Immature natural killer cell (primary cell): ENCODE measurements at regions not wholly inside any gene's neighbourhood (a gene's known extent, or its start where the extent isn't known, plus 50 kb on each side); places are given as distances from the start of the nearest gene placed in this dataset.

Experiments used
- DNase-seq, 3 donors: peaks; one replicate each; pipeline ENCODE4 v3.0.0; 2022; ENCODE audit warnings: mixed read lengths in 1 of 3
- H3K27ac Mint-ChIP-seq, 6 donors: one replicate each; pipeline ENCODE4 v1.8.0; 2020; ENCODE audit warnings: mixed read lengths in 6 of 6, mild to moderate bottlenecking in 5 of 6, inconsistent platforms in 4 of 6, moderate library complexity in 3 of 6
- H3K27me3 Mint-ChIP-seq, 3 donors: one replicate each; pipeline ENCODE4 v1.8.0; 2020 to 2021; ENCODE audit warnings: low read depth in 3 of 3, mild to moderate bottlenecking in 3 of 3, mixed read lengths in 3 of 3, moderate library complexity in 3 of 3, inconsistent platforms in 1 of 3
- H3K36me3 Mint-ChIP-seq, 3 donors: one replicate each; pipeline ENCODE4 v1.8.0; 2020; ENCODE audit warnings: mixed read lengths in 3 of 3, inconsistent platforms in 2 of 3, mild to moderate bottlenecking in 2 of 3
- H3K4me1 Mint-ChIP-seq, 2 donors: one replicate each; pipeline ENCODE4 v1.8.0; 2020; ENCODE audit warnings: inconsistent platforms in 2 of 2, mild to moderate bottlenecking in 2 of 2, mixed read lengths in 2 of 2, moderate library complexity in 1 of 2
- H3K4me3 Mint-ChIP-seq, 5 donors: one replicate each; pipeline ENCODE4 v1.8.0; 2020; ENCODE audit warnings: mild to moderate bottlenecking in 5 of 5, mixed read lengths in 5 of 5, inconsistent platforms in 3 of 5, moderate library complexity in 3 of 5
- H3K9me3 Mint-ChIP-seq, 6 donors: one replicate each; pipeline ENCODE4 v1.8.0; 2020; ENCODE audit warnings: mild to moderate bottlenecking in 6 of 6, mixed read lengths in 6 of 6, inconsistent platforms in 4 of 6, moderate library complexity in 3 of 6

DNA sequence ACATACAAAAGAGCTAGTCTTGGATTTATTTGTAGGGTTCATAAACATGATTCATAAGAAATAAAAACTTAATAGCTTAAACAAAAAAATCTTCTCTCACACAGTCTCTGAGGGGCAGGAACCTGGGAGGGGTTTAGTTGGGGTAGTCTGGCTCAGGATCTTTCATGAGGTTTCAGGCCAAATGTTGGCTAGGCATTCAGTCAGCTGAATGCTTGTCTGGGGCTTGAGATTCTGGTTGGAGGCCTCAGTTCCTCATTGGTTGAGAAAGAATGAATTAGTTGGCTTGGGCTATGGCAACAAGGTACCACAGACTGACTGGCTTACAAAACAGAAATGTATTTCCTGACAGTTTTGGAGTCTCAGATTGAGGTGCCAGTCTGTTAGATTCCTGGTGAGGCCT is 74.3 kb downstream of the ANKRD7 start:
- DNase-seq = no peak

DNA sequence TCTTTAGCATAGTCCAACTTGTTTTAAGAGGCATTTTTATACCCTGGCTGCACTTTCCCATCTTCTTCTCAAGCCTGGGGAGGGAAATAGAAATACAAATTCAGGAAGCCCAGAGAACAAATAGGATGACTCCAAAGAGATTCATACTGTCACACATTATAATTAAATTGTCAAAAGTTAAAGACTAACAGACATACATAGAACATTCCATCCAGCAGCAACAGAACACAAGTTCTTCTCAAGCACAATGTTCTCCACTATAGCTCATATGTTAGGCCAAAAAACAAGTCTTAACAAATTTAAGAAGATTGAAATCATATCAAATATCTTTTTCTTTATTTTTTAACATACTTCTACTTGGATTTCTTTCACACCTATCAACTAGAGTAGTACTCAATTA is 75.7 kb downstream of the ANKRD7 start:
- DNase-seq = no peak
- Mint-ChIP-seq H3K27ac (no peak overlapping the region), H3K4me1 (no peaks in the 10 kb centered on the region), H3K9me3 (peaks cover 0 to 24% (median 4%) of the 10 kb centered on the region in 6 donors), H3K27me3 (peaks cover 0 to 5% (median 0%) of the 10 kb centered on the region in 3 donors), H3K4me3 (no peak overlapping the region), H3K36me3 (no peaks in the 10 kb centered on the region)

More for the DNA sequence above, 74.3 kb downstream of the ANKRD7 start:
- no peaks in the 10 kb centered on the region for H3K4me1 Mint-ChIP-seq
- peaks cover 0 to 5% (median 0%) of the 10 kb centered on the region in 3 donors for H3K27me3 Mint-ChIP-seq
- H3K36me3 Mint-ChIP-seq = no peaks in the 10 kb centered on the region
- H3K4me3 Mint-ChIP-seq = no peak overlapping the region
- H3K27ac Mint-ChIP-seq = no peak overlapping the region
- peaks cover 0 to 19% (median 4%) of the 10 kb centered on the region in 6 donors for H3K9me3 Mint-ChIP-seq

DNA sequence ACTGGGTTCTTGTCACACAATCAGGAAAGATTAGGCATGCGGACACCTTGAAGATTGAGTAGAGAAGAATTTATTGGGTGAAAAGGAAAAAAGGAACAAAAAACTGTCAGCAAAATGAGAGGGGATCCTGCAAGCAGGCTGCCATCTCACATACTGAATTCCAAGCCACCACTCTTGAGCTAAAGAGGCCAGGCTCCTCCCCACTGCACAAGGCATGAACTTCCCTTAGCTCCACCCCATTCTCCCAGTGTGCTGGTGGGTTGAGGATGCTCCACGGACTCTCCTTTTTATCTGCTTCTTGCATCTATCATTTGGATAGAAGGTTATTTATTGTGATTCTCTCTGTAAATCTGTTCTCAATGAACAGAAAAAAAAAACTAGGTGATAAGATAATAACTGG is 79.6 kb downstream of the ANKRD7 start:
- Mint-ChIP-seq H3K4me3 (no peak overlapping the region), H3K9me3 (peaks cover 0 to 14% (median 4%) of the 10 kb centered on the region in 6 donors), H3K27ac (no peak overlapping the region), H3K36me3 (no peaks in the 10 kb centered on the region), H3K27me3 (peaks cover 0 to 3% (median 2%) of the 10 kb centered on the region in 3 donors), H3K4me1 (no peaks in the 10 kb centered on the region)
- no peak for DNase-seq

DNA sequence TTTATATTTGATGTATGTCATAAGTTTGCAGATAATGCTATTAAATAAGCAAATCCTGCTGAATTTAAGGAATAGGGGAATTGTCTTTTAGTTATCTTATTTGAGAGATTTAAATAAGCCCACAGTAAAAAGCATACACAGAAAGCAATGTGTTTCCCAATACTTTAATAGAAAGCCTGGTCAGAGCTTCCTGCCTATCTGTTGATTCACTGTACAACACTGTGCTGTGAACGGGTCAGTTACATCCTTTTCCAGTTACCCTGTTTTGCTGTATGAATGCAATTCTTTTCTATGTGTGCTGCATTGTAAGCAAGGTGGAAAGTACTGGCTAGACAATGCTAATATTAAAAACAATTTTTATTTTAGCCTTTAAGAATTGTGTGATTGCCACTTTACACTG is 81.2 kb downstream of the ANKRD7 start:
- H3K9me3 Mint-ChIP-seq = peaks cover 5 to 18% (median 8%) of the 10 kb centered on the region in 6 donors
- H3K4me1 Mint-ChIP-seq = no peaks in the 10 kb centered on the region
- H3K27ac Mint-ChIP-seq = no peak overlapping the region
- no peak for DNase-seq
- H3K27me3 Mint-ChIP-seq = peaks cover 0 to 7% (median 3%) of the 10 kb centered on the region in 3 donors
- no peaks in the 10 kb centered on the region for H3K36me3 Mint-ChIP-seq
- H3K4me3 Mint-ChIP-seq = no peak overlapping the region

DNA sequence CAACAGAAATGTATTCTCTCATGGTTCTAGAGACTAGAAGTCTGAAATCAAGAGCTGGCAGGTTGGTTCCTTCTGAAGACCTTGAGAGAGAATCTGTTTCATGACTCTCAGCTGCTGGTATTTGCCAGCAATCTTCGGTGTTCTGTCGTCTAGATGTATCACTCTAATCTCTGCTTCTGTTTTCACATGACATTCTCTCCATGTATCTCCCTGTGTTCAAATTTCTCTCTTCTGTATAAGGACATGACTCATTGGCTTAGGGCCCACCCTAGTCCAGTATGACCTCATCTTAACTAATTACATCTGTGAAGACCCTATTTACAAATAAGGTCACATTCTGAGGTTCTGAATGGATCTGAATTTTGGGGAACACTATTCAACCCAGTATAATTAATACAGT is 82.3 kb downstream of the ANKRD7 start:
- Mint-ChIP-seq H3K36me3 (no peaks in the 10 kb centered on the region), H3K9me3 (peaks cover 5 to 24% (median 8%) of the 10 kb centered on the region in 6 donors), H3K4me1 (no peaks in the 10 kb centered on the region), H3K27ac (no peak overlapping the region), H3K4me3 (no peak overlapping the region), H3K27me3 (peaks cover 0 to 7% (median 3%) of the 10 kb centered on the region in 3 donors)
- DNase-seq = no peak

DNA sequence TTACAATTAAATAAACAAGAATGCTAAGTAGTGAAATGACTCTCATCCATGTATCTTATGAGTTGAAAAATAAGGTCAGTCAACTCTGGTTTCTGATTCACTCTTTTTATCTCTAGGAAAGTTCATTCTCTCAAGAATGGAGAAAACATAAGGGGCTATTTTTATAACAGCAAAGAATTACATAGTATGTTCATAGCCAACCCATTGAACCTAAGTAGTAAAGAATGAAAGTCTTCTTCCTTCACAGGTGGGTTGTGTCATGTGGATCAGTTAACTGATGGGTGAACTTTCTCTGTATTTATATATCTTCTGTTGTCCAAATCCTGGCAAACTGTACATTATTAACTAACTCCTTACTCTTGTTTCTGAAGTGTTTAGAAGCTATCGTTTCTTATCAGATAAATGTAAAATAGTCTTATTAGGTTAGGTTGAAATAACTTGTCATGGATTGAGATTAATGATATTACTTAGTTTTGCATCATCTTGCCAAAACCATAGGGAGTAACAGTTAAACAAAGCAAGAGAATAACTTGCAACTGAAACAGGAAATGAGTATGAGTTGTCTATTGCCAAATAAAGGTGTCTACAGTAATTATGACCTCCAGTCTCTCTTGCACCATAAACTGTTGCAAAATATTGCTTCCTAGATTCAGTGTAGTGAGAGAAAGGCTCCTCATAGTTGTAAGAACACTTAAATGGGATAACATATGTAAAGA is 86.8 kb downstream of the ANKRD7 start:
- no peak overlapping the region for H3K27ac Mint-ChIP-seq
- H3K4me3 Mint-ChIP-seq = no peak overlapping the region
- H3K4me1 Mint-ChIP-seq = no peaks in the 10 kb centered on the region
- H3K36me3 Mint-ChIP-seq = no peaks in the 10 kb centered on the region
- peaks cover 0 to 7% (median 3%) of the 10 kb centered on the region in 3 donors for H3K27me3 Mint-ChIP-seq
- peaks cover 7 to 27% (median 14%) of the 10 kb centered on the region in 6 donors for H3K9me3 Mint-ChIP-seq
- no peak for DNase-seq

DNA sequence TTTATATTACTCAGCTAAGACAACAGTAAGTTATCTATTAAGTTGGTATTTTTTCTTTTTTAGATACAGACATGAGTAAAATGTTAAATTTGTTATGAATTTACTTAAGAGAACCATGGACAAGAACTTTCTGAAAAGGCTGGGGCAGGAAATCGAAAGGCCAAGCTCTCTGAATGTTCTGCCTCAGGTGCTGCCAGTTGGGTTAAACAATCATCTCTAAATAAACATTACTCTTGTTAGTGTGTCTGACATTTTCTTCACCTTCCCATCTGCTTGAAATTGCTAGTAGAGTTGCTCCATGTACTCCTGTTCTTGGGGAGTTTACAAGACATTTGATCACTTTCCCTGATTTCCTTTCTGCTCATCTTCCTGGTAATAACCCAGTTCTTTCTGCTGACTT is 87.5 kb downstream of the ANKRD7 start:
- Mint-ChIP-seq H3K4me3 (no peak overlapping the region), H3K36me3 (no peaks in the 10 kb centered on the region), H3K9me3 (peaks cover 10 to 32% (median 17%) of the 10 kb centered on the region in 6 donors), H3K27ac (no peak overlapping the region), H3K27me3 (peaks cover 0 to 7% (median 3%) of the 10 kb centered on the region in 3 donors), H3K4me1 (no peaks in the 10 kb centered on the region)
- no peak for DNase-seq

DNA sequence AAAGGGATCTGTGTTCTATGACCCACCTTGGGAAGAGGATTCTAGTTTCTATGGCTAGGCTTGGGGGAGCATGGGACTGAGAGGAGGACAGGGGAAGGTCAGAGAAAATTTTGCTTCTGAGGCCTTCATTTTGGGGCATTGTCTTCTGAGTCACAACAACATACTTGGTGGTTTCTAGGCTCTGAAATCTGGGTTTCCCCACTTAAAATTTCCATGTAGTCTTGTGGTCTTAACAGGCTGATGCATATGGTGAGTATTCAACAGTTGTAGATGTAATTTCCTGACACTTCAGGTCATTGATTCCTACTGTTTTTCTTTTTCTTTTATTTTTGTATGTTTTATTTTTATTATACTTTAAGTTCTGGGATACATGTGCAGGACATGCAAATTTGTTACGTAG is 88.5 kb downstream of the ANKRD7 start:
- H3K9me3 Mint-ChIP-seq = peaks cover 10 to 32% (median 19%) of the 10 kb centered on the region in 6 donors
- H3K27me3 Mint-ChIP-seq = peaks cover 0 to 7% (median 3%) of the 10 kb centered on the region in 3 donors
- H3K36me3 Mint-ChIP-seq = no peaks in the 10 kb centered on the region
- DNase-seq = no peak
- no peaks in the 10 kb centered on the region for H3K4me1 Mint-ChIP-seq
- no peak overlapping the region for H3K27ac Mint-ChIP-seq
- no peak overlapping the region for H3K4me3 Mint-ChIP-seq

DNA sequence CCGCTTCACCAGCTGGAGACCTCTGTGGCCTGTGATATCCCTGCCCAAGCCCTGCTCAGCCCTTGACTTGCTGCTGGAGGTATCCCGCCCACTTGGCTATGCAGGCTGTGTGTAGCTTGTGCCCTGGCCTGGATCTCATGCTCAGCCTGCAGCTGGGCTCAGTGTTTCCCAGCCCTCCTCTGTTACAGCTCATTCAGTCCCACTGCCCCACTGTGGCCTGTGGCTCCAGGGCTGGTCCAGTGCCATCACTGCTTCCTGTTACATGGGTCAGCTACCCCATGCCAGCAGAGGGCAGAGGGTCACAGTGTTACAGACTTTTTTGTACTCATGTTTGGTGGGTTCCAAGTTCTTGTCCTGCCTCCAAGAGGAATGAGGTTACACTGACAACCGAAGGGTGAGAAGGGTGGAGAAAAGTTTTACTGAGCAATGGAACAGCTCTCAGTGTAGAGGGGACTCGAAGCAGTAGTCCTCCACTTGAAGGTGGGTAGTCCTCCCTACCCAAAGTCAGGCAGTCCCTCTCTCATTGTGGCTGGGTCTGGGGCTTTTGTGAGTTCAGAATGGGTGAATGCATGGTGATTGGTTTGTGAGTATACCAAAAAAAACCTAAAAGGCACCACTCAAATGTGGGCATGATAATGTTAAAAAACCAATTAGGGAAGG is 100.4 kb downstream of the ANKRD7 start:
- no peak for DNase-seq
- H3K4me3 Mint-ChIP-seq = no peak overlapping the region
- no peaks in the 10 kb centered on the region for H3K36me3 Mint-ChIP-seq
- no peak overlapping the region for H3K27ac Mint-ChIP-seq
- H3K9me3 Mint-ChIP-seq = peaks cover 0 to 33% (median 4%) of the 10 kb centered on the region in 6 donors
- peaks cover 0 to 4% (median 0%) of the 10 kb centered on the region in 3 donors for H3K27me3 Mint-ChIP-seq
- no peaks in the 10 kb centered on the region for H3K4me1 Mint-ChIP-seq

DNA sequence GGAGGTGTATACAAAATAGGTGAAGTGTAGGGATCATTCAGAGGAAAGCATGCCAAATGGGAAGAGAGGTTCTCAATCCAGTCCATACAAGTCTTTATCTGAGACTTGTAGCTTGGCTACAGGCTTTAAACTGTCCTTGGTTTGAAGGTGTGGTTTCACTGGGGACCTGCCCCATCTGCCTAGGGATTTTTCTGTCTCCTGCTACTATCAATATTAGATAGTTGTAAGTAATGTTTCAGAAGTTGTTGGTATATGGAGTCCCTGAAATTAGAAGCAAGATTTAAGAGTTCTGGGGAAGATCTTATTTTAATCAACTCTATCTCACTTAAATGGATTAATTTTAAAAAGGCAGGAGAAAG is 100.9 kb downstream of the ANKRD7 start:
- peaks cover 0 to 4% (median 0%) of the 10 kb centered on the region in 3 donors for H3K27me3 Mint-ChIP-seq
- H3K9me3 Mint-ChIP-seq = peaks cover 0 to 38% (median 6%) of the 10 kb centered on the region in 6 donors
- H3K27ac Mint-ChIP-seq = no peak overlapping the region
- H3K4me3 Mint-ChIP-seq = no peak overlapping the region
- no peaks in the 10 kb centered on the region for H3K4me1 Mint-ChIP-seq
- no peaks in the 10 kb centered on the region for H3K36me3 Mint-ChIP-seq
- DNase-seq = no peak

DNA sequence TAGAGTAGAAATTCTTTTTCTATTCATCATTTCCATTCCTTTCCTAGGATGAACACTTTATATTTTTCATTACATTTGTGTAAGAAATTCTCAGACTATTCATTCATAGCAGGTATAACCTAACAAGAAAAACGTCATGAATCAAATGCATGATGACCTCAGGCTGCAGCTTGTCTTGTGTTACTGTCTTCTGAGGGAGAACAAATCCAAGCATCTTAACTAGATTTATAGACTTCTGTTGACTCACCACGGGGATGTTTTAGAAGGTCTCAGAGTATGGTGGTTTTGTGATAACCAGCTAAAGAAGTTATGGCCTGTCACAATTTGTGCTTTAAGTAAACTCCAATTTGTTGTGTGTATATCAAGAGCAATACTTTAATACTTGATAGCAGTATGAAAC is 102.7 kb downstream of the ANKRD7 start:
- H3K4me3 Mint-ChIP-seq = no peak overlapping the region
- H3K27me3 Mint-ChIP-seq = peaks cover 0 to 4% (median 1%) of the 10 kb centered on the region in 3 donors
- no peak for DNase-seq
- no peaks in the 10 kb centered on the region for H3K4me1 Mint-ChIP-seq
- H3K36me3 Mint-ChIP-seq = no peaks in the 10 kb centered on the region
- no peak overlapping the region for H3K27ac Mint-ChIP-seq
- peaks cover 0 to 38% (median 6%) of the 10 kb centered on the region in 6 donors for H3K9me3 Mint-ChIP-seq

DNA sequence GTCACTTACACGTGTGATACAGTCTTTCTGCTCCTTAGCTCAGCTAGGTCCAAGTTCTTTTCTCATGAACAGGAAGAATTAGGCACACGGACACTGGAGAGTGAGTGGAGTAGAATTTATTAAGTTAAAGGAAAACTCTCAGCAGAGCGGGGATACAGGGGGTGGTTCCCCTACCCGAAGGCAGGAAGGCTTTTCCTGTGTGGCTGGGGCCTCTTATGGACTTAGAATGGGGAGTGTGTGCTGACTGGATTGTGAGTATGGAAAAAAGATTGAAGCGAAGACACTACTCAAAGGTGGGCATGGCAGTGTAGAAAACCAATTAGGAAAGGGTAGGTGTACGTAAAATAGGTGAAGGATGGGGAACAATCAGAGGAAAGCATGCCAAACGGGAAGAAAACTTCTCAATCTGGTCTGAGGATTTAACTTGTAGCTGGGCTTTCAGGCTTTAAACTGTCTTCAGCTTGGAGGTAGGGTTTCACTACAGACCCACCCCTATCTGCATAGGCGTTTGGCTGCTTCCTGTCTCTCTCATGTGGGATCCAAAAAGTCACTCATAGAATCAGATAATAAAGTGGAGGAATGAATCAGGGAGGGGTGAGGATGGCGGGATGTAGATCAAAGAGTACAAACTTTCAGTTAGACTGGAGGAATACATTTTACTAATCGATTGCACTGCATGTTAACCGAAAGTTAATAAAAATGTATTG is 104.2 kb downstream of the ANKRD7 start:
- no peak for DNase-seq
- no peak overlapping the region for H3K27ac Mint-ChIP-seq
- no peak overlapping the region for H3K4me3 Mint-ChIP-seq
- peaks cover 0 to 4% (median 1%) of the 10 kb centered on the region in 3 donors for H3K27me3 Mint-ChIP-seq
- H3K9me3 Mint-ChIP-seq = peaks cover 0 to 39% (median 6%) of the 10 kb centered on the region in 6 donors
- H3K36me3 Mint-ChIP-seq = no peaks in the 10 kb centered on the region
- H3K4me1 Mint-ChIP-seq = no peaks in the 10 kb centered on the region

DNA sequence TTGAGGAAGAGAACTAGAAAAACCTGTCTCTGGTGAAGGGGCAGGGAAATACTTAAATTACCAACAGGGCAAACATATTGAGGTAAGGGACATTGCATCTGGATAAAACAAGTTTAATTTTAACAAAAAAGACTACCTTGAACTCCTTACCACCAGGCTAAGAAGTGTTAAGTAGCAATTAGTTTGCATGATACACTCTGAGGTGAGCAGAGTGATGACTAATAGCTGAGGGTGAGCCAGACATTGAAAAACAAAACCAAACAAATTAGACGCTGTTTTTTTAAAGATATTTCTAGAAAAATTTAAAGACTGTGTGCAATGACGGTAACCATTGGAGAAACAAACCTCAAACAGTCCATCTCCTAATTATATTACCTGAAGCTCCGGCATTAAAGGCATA is 105.9 kb downstream of the ANKRD7 start:
- H3K9me3 Mint-ChIP-seq = peaks cover 0 to 32% (median 6%) of the 10 kb centered on the region in 6 donors
- H3K27me3 Mint-ChIP-seq = peaks cover 0 to 4% (median 1%) of the 10 kb centered on the region in 3 donors
- H3K36me3 Mint-ChIP-seq = no peaks in the 10 kb centered on the region
- H3K27ac Mint-ChIP-seq = no peak overlapping the region
- no peak for DNase-seq
- no peak overlapping the region for H3K4me3 Mint-ChIP-seq
- no peaks in the 10 kb centered on the region for H3K4me1 Mint-ChIP-seq

DNA sequence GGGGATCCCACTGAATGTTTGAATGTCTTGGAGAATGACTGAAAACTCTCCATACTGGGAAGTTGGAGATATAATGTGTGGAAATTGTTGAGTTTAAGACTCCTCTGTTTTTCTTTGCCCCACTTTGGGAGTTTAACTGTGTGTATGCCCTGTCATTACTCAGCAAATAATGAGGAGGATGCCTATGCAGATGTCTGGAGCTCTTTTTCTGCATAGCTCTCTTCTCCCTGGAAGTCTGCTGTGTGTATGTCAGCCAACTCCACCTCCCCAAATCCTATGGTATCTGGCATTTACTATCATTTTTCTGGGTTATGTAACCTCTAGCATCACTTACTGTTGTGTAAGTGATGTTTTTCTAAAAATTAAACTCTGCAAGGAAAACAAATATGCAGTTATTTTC is 122.2 kb downstream of the ANKRD7 start:
- no peaks in the 10 kb centered on the region for H3K36me3 Mint-ChIP-seq
- no peak overlapping the region for H3K4me3 Mint-ChIP-seq
- H3K4me1 Mint-ChIP-seq = no peaks in the 10 kb centered on the region
- no peak for DNase-seq
- no peak overlapping the region for H3K27ac Mint-ChIP-seq
- no peaks in the 10 kb centered on the region for H3K27me3 Mint-ChIP-seq
- peaks cover 0 to 3% (median 0%) of the 10 kb centered on the region in 6 donors for H3K9me3 Mint-ChIP-seq
